T-helper 1 cell treated with Interleukin-12 subunit alpha and Interleukin-12 subunit beta and Interleukin-4 antibody, amounts not matched to agents 30 ng/mL and 1 ng/mL, for 36 hours (primary cell): ENCODE measurements at regions not wholly inside any gene's neighbourhood (a gene's known extent, or its start where the extent isn't known, plus 50 kb on each side); places are given as distances from the start of the nearest gene placed in this dataset.

Source experiments
- intact Hi-C: fragments of 100-400 bp; cut with micrococcal nuclease; formaldehyde crosslinking; loops from one replicate; pipeline ENCODE4 v1.15.1; 2024

GRCh38 chr2:67277450-67277849 is 119.7 kb upstream of the ETAA1 start:
- intact Hi-C loops, result no loop called here

- intact Hi-C loops, result no loop called here
Observed at GRCh38 chr2:67281101-67281500, 116.0 kb upstream of the ETAA1 start.

- intact Hi-C loops, result no loop called here
Observed at GRCh38 chr2:67283641-67284040, 113.5 kb upstream of the ETAA1 start.

GRCh38 chr2:67286981-67287759 is 110.0 kb upstream of the ETAA1 start:
- intact Hi-C loops, result no loop called here

GRCh38 chr2:67289271-67289670 is 107.9 kb upstream of the ETAA1 start:
- intact Hi-C loops, result no loop called here

- intact Hi-C loops, result no loop called here
Observed at GRCh38 chr2:67289921-67290371, 107.2 kb upstream of the ETAA1 start.

GRCh38 chr2:67290451-67291290 is 106.5 kb upstream of the ETAA1 start:
- intact Hi-C loops, result no loop called here

GRCh38 chr2:67294218-67294617 is 102.9 kb upstream of the ETAA1 start:
- intact Hi-C loops, result no loop called here

- intact Hi-C loops, result no loop called here
Observed at GRCh38 chr2:67295406-67295805, 101.7 kb upstream of the ETAA1 start.

GRCh38 chr2:67295851-67296250 is 101.3 kb upstream of the ETAA1 start:
- intact Hi-C loops, result no loop called here

- intact Hi-C loops, result no loop called here
Observed at GRCh38 chr2:67304300-67304890, 92.7 kb upstream of the ETAA1 start.

GRCh38 chr2:67309281-67309680 is 87.9 kb upstream of the ETAA1 start:
- intact Hi-C loops, result no loop called here

- intact Hi-C loops, result no loop called here
Observed at GRCh38 chr2:67311536-67311935, 85.6 kb upstream of the ETAA1 start.

- intact Hi-C loops, result no loop called here
Observed at GRCh38 chr2:67312871-67313270, 84.3 kb upstream of the ETAA1 start.

GRCh38 chr2:67313536-67313935 is 83.6 kb upstream of the ETAA1 start:
- intact Hi-C loops, result no loop called here

GRCh38 chr2:67318031-67318430 is 79.1 kb upstream of the ETAA1 start:
- intact Hi-C loops, result no loop called here

GRCh38 chr2:67318563-67318962 is 78.6 kb upstream of the ETAA1 start:
- intact Hi-C loops, result no loop called here

- intact Hi-C loops, result no loop called here
Observed at GRCh38 chr2:67318993-67319481, 78.1 kb upstream of the ETAA1 start.

- intact Hi-C loops, result no loop called here
Observed at GRCh38 chr2:67320861-67321587, 76.1 kb upstream of the ETAA1 start.

GRCh38 chr2:67321588-67321903 is 75.6 kb upstream of the ETAA1 start:
- intact Hi-C loops, result no loop called here

- intact Hi-C loops, result no loop called here
Observed at GRCh38 chr2:67322353-67323001, 74.7 kb upstream of the ETAA1 start.
